Transverse colon (tissue), 4 donors: ENCODE measurements at regions not wholly inside any gene's neighbourhood (a gene's known extent, or its start where the extent isn't known, plus 50 kb on each side); places are given as distances from the start of the nearest gene placed in this dataset.
"Not testable (repeated sequence)": the region's sequence is repeated elsewhere in the genome, so short reads cannot be mapped to it uniquely, and the experiment has no call there.

ENCODE experiments used
- DNase-seq: peaks from one replicate; pipeline ENCODE4 v3.0.0-alpha.2; 2019
- H3K27ac ChIP-seq, 4 donors: fragments of 200-600 bp; sonication (generic); 2 replicates each; pipeline ENCODE4 v1.5.1; 2016 to 2018; ENCODE audit warnings: inconsistent platforms in 4 of 4
- H3K27me3 ChIP-seq: fragments of 200-600 bp; sonication (generic); 2 replicates; pipeline ENCODE4 v1.5.1; 2017; ENCODE audit warnings: inconsistent platforms
- H3K36me3 ChIP-seq, 4 donors: fragments of 200-600 bp; sonication (generic); 2 replicates each; pipeline ENCODE4 v1.5.1; 2017 to 2019; ENCODE audit warnings: inconsistent platforms in 4 of 4
- H3K4me1 ChIP-seq, 4 donors: fragments of 200-600 bp; sonication (generic); 2 replicates each; pipeline ENCODE4 v1.5.1; 2017 to 2020; ENCODE audit warnings: inconsistent platforms in 4 of 4
- H3K4me3 ChIP-seq, 4 donors: fragments of 200-600 bp; sonication (generic); 1 replicate in 1 of 4; 2 replicates in 3 of 4; pipeline versions ENCODE4 v1.5.1 to v1.6.1; 2017 to 2019; ENCODE audit warnings: inconsistent platforms in 4 of 4
- H3K9me3 ChIP-seq, 2 donors: fragments of 200-600 bp; sonication (generic); 2 replicates each; pipeline ENCODE4 v1.5.1; 2017 to 2019; ENCODE audit warnings: inconsistent platforms in 2 of 2
- CTCF ChIP-seq, 5 experiments: fragments of 200-600 bp in 3 of 5; fragments of 450-650 bp in 2 of 5; sonication (generic) in 3 of 5; IDR thresholded peaks; 1 replicate in 2 of 5; 2 replicates in 3 of 5; pipeline ENCODE4 v1.5.1; 2016 to 2017; ENCODE audit warnings: antibody characterized with exemption in 5 of 5, inconsistent platforms in 3 of 5, mild to moderate bottlenecking in 2 of 5, moderate library complexity in 1 of 5
- EP300 ChIP-seq: sonication (generic); formaldehyde crosslinking; IDR thresholded peaks from one replicate; pipeline ENCODE4 v1.6.1; 2017; ENCODE audit warnings: antibody characterized with exemption, low read depth
- POLR2A ChIP-seq: fragments of 450-650 bp; IDR thresholded peaks from one replicate; pipeline ENCODE4 v1.6.1; 2016; ENCODE audit warnings: antibody characterized with exemption, mild to moderate bottlenecking, moderate library complexity
- POLR2AphosphoS5 ChIP-seq, 3 donors: sonication (generic); formaldehyde crosslinking; IDR thresholded peaks; one replicate each; pipeline ENCODE4 v1.6.1; 2016; ENCODE audit warnings: antibody characterized with exemption in 3 of 3
- WGBS, 2 donors: methylation state at CpG; one replicate each; pipeline ENCODE4 v1.1.5; 2018; ENCODE audit warnings: low coverage in 1 of 2; 5-methylcytosine and 5-hydroxymethylcytosine counted together
- in situ Hi-C, 4 donors: fragments of 200-750 bp; cut with MboI; loops; one replicate each; pipeline versions ENCODE4 v1.15.0 to v1.15.1; 2017; ENCODE audit warnings: low sequenced_read_pairs in 3 of 4, low pct_ligation_motif_present in 1 of 4, low pct_unique_long_range_greater_than_20kb in 1 of 4
- intact Hi-C: fragments of 100-400 bp; cut with DNase I; formaldehyde crosslinking; loops from one replicate; pipeline ENCODE4 v1.15.1; 2023; ENCODE audit warnings: low total_unique reads

DNA sequence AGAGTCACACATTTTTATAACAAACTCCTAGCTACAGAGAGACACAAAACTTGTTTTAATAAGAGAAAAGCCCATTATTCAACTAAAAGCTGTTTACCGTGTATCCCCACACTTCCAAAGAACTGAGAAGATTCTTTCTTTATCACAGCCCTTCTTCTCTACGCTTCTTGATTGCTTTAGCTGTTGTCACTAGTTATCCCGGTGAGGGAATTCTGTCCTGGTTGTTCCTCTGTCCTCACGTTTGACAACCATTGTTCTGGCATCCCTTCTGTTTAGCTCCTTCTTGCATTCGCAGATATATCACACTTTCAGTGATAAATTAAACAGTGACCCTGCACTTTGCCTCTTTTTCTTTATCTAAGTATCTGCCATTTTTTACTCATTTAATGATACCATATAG lies 1035.1 kb upstream of the PCDH20 start:
- Histone ChIP-seq H3K27me3 (no peaks in the 10 kb centered on the region), H3K27ac (no peak overlapping the region), H3K4me3 (no peak overlapping the region), H3K4me1 (no peaks in the 10 kb centered on the region), H3K36me3 (no peaks in the 10 kb centered on the region), H3K9me3 (no peaks in the 10 kb centered on the region)
- in situ Hi-C loops = no loop called here
- TF ChIP-seq POLR2A = no peak
- TF ChIP-seq EP300 = no peak
- no peak for TF ChIP-seq CTCF (IDR thresholded peaks at IDR 0.05)
- TF ChIP-seq POLR2AphosphoS5 (IDR thresholded peaks at IDR 0.05) = no peak
- WGBS, 2 donors = 45 to 59% methylated on average over 5 of the region's 5 CpGs
- DNase-seq = no peak
- intact Hi-C loops = no loop called here

GRCh38 chr13:62447771-62448382 lies 1032.2 kb upstream of the PCDH20 start:
- H3K27ac ChIP-seq, H3K36me3 ChIP-seq, H3K9me3 ChIP-seq, H3K4me3 ChIP-seq, DNase-seq, H3K4me1 ChIP-seq, H3K27me3 ChIP-seq, in situ Hi-C loops, intact Hi-C loops: not testable (repeated sequence)
- 88% methylated on average over 14 of the region's 39 CpGs; no CpG with 5 or more reads in 1 of the 2 donors for WGBS, 2 donors

DNA sequence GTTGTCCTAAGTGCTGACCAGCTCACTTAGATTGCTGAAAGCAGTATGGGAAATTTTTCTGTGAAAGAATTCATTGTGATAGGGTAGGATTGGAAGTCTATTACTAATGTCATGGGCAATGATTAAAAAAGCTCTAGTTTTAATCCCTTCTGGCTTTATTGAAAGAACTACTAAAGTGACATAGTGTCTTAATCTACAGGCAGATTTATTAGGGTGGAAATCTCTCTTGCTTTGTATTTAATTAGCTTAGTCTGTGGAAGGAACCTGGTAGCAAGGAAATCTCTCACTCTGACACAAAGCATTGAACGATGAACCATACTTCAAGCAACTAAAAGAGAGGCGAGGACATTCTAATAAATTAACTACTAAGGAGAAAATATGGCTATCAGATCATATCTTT lies 1029.2 kb upstream of the PCDH20 start:
- H3K4me1 ChIP-seq = no peaks in the 10 kb centered on the region
- no peak overlapping the region for H3K4me3 ChIP-seq
- no peak for DNase-seq
- no peaks in the 10 kb centered on the region for H3K27me3 ChIP-seq
- 71 to 82% methylated on average over 2 of the region's 2 CpGs for WGBS, 2 donors
- H3K9me3 ChIP-seq = no peaks in the 10 kb centered on the region
- intact Hi-C loops = no loop called here
- no peaks in the 10 kb centered on the region for H3K36me3 ChIP-seq
- no peak overlapping the region for H3K27ac ChIP-seq
- in situ Hi-C loops = no loop called here
- TF ChIP-seq EP300 = no peak
- TF ChIP-seq CTCF (IDR thresholded peaks at IDR 0.05) = no peak
- TF ChIP-seq POLR2A = no peak

GRCh38 chr13:62434081-62434480 lies 1018.4 kb upstream of the PCDH20 start:
- intact Hi-C loops (no loop called here), in situ Hi-C loops (no loop called here)
- Histone ChIP-seq H3K27me3 (no peaks in the 10 kb centered on the region), H3K9me3 (peaks cover 0 to 5% of the 10 kb centered on the region in 2 donors), H3K4me3 (no peak overlapping the region), H3K27ac (no peak overlapping the region), H3K4me1 (no peaks in the 10 kb centered on the region), H3K36me3 (no peaks in the 10 kb centered on the region)
- no peak for TF ChIP-seq POLR2A
- TF ChIP-seq POLR2AphosphoS5 (IDR thresholded peaks at IDR 0.05) = no peak
- TF ChIP-seq CTCF (IDR thresholded peaks at IDR 0.05) = no peak
- TF ChIP-seq EP300 = no peak
- DNase-seq = no peak

- DNase-seq = no peak
- in situ Hi-C loops = no loop called here
- no peak overlapping the region for H3K27ac ChIP-seq
- H3K9me3 ChIP-seq = peaks cover 0 to 5% of the 10 kb centered on the region in 2 donors
- no peaks in the 10 kb centered on the region for H3K36me3 ChIP-seq
- TF ChIP-seq EP300 (no peak), POLR2A (no peak)
- no peaks in the 10 kb centered on the region for H3K27me3 ChIP-seq
- no peak overlapping the region for H3K4me3 ChIP-seq
- intact Hi-C loops = no loop called here
- no peaks in the 10 kb centered on the region for H3K4me1 ChIP-seq
Observed at GRCh38 chr13:62433660-62434059, 1018.0 kb upstream of the PCDH20 start.
